Esophagus muscularis mucosa (tissue), 4 donors: ENCODE measurements at regions not wholly inside any gene's neighbourhood (a gene's known extent, or its start where the extent isn't known, plus 50 kb on each side); places are given as distances from the start of the nearest gene placed in this dataset.
"Not testable (repeated sequence)": the region's sequence is repeated elsewhere in the genome, so short reads cannot be mapped to it uniquely, and the experiment has no call there.

Source experiments
- EP300 ChIP-seq: sonication (generic); formaldehyde crosslinking; IDR thresholded peaks from one replicate; pipeline ENCODE4 v1.6.1; 2017; ENCODE audit warnings: antibody characterized with exemption
- POLR2A ChIP-seq: fragments of 450-650 bp; IDR thresholded peaks from one replicate; pipeline ENCODE4 v1.6.1; 2017; ENCODE audit warnings: antibody characterized with exemption, moderate library complexity, mild to moderate bottlenecking, low read depth
- POLR2AphosphoS5 ChIP-seq, 2 donors: sonication (generic); formaldehyde crosslinking; IDR thresholded peaks; one replicate each; pipeline ENCODE4 v1.6.1; 2017; ENCODE audit warnings: antibody characterized with exemption in 2 of 2
- TF ChIP-seq, protein P1 (sequence below), 3 experiments: fragments of 200-600 bp in 2 of 3; fragments of 450-650 bp in 1 of 3; sonication (generic) in 2 of 3; IDR thresholded peaks; one replicate each; pipeline ENCODE4 v1.5.1; 2017 to 2019; ENCODE audit warnings: antibody characterized with exemption in 3 of 3, mild to moderate bottlenecking in 2 of 3, moderate library complexity in 1 of 3

- TF ChIP-seq, protein P1, sequence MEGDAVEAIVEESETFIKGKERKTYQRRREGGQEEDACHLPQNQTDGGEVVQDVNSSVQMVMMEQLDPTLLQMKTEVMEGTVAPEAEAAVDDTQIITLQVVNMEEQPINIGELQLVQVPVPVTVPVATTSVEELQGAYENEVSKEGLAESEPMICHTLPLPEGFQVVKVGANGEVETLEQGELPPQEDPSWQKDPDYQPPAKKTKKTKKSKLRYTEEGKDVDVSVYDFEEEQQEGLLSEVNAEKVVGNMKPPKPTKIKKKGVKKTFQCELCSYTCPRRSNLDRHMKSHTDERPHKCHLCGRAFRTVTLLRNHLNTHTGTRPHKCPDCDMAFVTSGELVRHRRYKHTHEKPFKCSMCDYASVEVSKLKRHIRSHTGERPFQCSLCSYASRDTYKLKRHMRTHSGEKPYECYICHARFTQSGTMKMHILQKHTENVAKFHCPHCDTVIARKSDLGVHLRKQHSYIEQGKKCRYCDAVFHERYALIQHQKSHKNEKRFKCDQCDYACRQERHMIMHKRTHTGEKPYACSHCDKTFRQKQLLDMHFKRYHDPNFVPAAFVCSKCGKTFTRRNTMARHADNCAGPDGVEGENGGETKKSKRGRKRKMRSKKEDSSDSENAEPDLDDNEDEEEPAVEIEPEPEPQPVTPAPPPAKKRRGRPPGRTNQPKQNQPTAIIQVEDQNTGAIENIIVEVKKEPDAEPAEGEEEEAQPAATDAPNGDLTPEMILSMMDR (IDR thresholded peaks at IDR 0.05), result not testable (repeated sequence)
- not testable (repeated sequence) for TF ChIP-seq POLR2A; EP300; POLR2AphosphoS5 (IDR thresholded peaks at IDR 0.05)
Measured at GRCh38 chr6:141926200-141926900, 206.4 kb upstream of the GJE1 start.
